ENCODE measurements at regions not wholly inside any gene's neighbourhood (a gene's known extent, or its start where the extent isn't known, plus 50 kb on each side); places are given as distances from the start of the nearest gene placed in this dataset.

DNA sequence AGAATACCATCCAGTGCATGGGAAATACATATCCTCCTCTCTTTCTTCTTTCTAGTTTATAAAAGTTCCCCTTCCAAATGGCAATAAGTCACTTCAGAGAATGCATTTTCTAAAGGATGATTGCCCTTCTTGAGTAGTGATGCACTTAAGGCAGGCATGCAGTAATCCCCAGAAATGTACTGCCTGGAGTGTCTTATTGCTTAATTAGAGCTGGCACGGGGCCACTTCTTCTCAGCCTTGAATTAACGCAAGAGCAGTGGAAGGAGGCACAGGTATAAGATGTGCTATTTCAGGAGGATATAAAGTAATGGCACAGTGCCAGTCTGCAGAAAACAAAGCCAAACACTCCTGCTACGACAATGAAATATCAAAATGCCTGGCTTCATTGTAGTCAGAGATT lies 371.4 kb upstream of the FAM241A start:
- TF ChIP-seq TAF1 (IDR thresholded peaks at IDR 0.05; ENCODE audit: low read depth, low read length) (no peak), EGR1 (IDR thresholded peaks at IDR 0.05; ENCODE audit: borderline replicate concordance, low read depth, low read length) (no peak), BRCA1 (IDR thresholded peaks at IDR 0.05; ENCODE audit: low read depth, low read length) (no peak), POLR2AphosphoS5 (IDR thresholded peaks at IDR 0.05; ENCODE audit: low read depth, low read length) (no peak), RNF2 (IDR thresholded peaks at IDR 0.05; ENCODE audit: borderline replicate concordance, low read depth, low read length, missing control alignments, poor library complexity, severe bottlenecking) (no peak), CREB1 (IDR thresholded peaks at IDR 0.05) (no peak), CEBPB (IDR thresholded peaks at IDR 0.05; ENCODE audit: low read depth, low read length) (no peak), SP2 (IDR thresholded peaks at IDR 0.05; ENCODE audit: low read length) (no peak), POLR2A (IDR thresholded peaks at IDR 0.05; ENCODE audit: control extremely low read depth in 1 of 2, low read depth in 2 of 2, low read length in 2 of 2) (no peak), JUN (IDR thresholded peaks at IDR 0.05; ENCODE audit: low read depth, low read length) (no peak), SIX5 (IDR thresholded peaks at IDR 0.05; ENCODE audit: low read depth, low read length) (no peak)
- TF ChIP-seq, protein P1, sequence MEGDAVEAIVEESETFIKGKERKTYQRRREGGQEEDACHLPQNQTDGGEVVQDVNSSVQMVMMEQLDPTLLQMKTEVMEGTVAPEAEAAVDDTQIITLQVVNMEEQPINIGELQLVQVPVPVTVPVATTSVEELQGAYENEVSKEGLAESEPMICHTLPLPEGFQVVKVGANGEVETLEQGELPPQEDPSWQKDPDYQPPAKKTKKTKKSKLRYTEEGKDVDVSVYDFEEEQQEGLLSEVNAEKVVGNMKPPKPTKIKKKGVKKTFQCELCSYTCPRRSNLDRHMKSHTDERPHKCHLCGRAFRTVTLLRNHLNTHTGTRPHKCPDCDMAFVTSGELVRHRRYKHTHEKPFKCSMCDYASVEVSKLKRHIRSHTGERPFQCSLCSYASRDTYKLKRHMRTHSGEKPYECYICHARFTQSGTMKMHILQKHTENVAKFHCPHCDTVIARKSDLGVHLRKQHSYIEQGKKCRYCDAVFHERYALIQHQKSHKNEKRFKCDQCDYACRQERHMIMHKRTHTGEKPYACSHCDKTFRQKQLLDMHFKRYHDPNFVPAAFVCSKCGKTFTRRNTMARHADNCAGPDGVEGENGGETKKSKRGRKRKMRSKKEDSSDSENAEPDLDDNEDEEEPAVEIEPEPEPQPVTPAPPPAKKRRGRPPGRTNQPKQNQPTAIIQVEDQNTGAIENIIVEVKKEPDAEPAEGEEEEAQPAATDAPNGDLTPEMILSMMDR (IDR thresholded peaks at IDR 0.05; ENCODE audit: control extremely low read depth in 1 of 3, insufficient read depth in 1 of 3, low read depth in 1 of 3, low read length in 3 of 3), result no peak
- TF ChIP-seq, protein P2, sequence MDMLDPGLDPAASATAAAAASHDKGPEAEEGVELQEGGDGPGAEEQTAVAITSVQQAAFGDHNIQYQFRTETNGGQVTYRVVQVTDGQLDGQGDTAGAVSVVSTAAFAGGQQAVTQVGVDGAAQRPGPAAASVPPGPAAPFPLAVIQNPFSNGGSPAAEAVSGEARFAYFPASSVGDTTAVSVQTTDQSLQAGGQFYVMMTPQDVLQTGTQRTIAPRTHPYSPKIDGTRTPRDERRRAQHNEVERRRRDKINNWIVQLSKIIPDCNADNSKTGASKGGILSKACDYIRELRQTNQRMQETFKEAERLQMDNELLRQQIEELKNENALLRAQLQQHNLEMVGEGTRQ (IDR thresholded peaks at IDR 0.05; ENCODE audit: low read length), result no peak
